ENCODE measurements at regions not wholly inside any gene's neighbourhood (a gene's known extent, or its start where the extent isn't known, plus 50 kb on each side); places are given as distances from the start of the nearest gene placed in this dataset.

GRCh38 chr13:79667771-79668170 is 186.8 kb downstream of the NDFIP2 start:
- TF ChIP-seq CTCF (IDR thresholded peaks at IDR 0.05) (no peak), POLR2A (IDR thresholded peaks at IDR 0.05) (no peak), EP300 (IDR thresholded peaks at IDR 0.05) (no peak), POLR2AphosphoS5 (IDR thresholded peaks at IDR 0.05) (no peak)

Data from gastroesophageal sphincter (tissue), 3 donors.